Brain microvascular endothelial cell (primary cell): ENCODE measurements at regions not wholly inside any gene's neighbourhood (a gene's known extent, or its start where the extent isn't known, plus 50 kb on each side); places are given as distances from the start of the nearest gene placed in this dataset.
A peak's percentile ranks its signal among the peaks of the same experiment; 100 is the strongest.

ENCODE experiments used
- DNase-seq: peaks from one replicate; pipeline ENCODE4 v3.0.0-alpha.2; 2020
- H3K27ac ChIP-seq: fragments of 250-450 bp; sonication (Bioruptor Pico); 2 replicates; pipeline ENCODE4 v1.5.1; 2020; ENCODE audit warnings: mild to moderate bottlenecking, moderate library complexity
- H3K27me3 ChIP-seq: fragments of 250-450 bp; sonication (Bioruptor Pico); replicated peaks from 2 replicates; pipeline ENCODE4 v1.5.1; 2020; ENCODE audit warnings: mild to moderate bottlenecking
- H3K36me3 ChIP-seq: fragments of 250-450 bp; sonication (Bioruptor Pico); replicated peaks from 2 replicates; pipeline ENCODE4 v1.5.1; 2020; ENCODE audit warnings: mild to moderate bottlenecking
- H3K4me3 ChIP-seq: 2 replicates; pipeline ENCODE4 v1.5.1; 2011; ENCODE audit warnings: low read depth, mild to moderate bottlenecking, control low read depth, low read length, moderate library complexity
- CTCF ChIP-seq: IDR thresholded peaks from 2 replicates; pipeline ENCODE4 v1.5.1; 2011; ENCODE audit warnings: low read depth, mild to moderate bottlenecking, moderate library complexity, low read length, control low read depth, inconsistent platforms; ENCODE audit errors: missing control alignments
- in situ Hi-C: cut with HindIII; loops from 2 replicates; pipeline ENCODE4 v1.10.0; 2017; ENCODE audit warnings: low sequenced_read_pairs, low pct_ligation_motif_present

DNA sequence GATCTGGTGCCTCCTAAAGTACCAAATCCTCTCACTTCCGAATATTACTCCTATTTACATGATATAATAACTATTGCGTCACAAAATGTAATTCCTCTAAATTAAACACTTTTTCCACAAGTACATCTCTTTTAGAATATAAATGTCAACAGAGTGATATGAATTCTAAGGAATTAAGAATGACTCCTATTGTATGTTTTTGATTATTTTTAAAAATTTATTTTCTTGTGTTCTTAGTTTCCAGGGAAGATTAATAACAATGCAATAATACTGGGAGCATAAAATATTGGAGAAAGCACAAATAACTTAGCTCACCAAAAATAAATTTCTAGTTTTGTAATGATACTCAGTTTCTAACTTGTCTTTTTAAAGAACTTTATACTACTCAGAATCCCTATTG is 184.9 kb downstream of the PCDH18 start:
- DNase-seq = no peak
- no peak overlapping the region for H3K27ac ChIP-seq
- H3K27me3 ChIP-seq = no peaks in the 10 kb centered on the region
- TF ChIP-seq CTCF = no peak
- no peaks in the 10 kb centered on the region for H3K36me3 ChIP-seq
- H3K4me3 ChIP-seq = no peak overlapping the region
- in situ Hi-C loops = no loop called here

DNA sequence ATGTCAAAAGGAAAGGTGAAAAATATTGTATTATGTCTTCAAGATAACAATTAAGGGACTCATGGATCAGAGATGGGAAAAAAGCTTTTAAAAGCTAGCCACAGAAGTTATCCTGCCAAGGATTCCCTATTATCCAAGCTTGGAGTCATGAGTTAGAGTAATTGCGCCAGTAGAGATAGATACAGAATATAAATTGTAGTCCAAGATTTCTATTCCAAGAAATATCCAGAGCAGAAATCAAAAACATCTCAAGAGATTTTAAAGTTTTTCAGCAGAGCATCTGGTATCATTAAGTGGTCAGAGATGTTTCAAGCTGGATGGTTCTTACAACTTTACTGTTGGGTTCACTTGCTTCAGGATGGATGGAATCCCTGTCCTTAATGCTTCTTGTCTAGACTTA is 186.7 kb downstream of the PCDH18 start:
- H3K36me3 ChIP-seq = no peaks in the 10 kb centered on the region

GRCh38 chr4:137343221-137343620 is 189.1 kb downstream of the PCDH18 start:
- Histone ChIP-seq H3K27me3 (no peaks in the 10 kb centered on the region), H3K4me3 (no peak overlapping the region), H3K27ac (no peak overlapping the region), H3K36me3 (no peaks in the 10 kb centered on the region)
- peak; percentile 12 for DNase-seq
- in situ Hi-C loops = no loop called here
- TF ChIP-seq CTCF = no peak

More for the DNA sequence above, 186.7 kb downstream of the PCDH18 start:
- in situ Hi-C loops = no loop called here
- Histone ChIP-seq H3K27me3 (no peaks in the 10 kb centered on the region), H3K27ac (no peak overlapping the region), H3K4me3 (no peak overlapping the region)
- TF ChIP-seq CTCF = no peak
- DNase-seq = no peak

DNA sequence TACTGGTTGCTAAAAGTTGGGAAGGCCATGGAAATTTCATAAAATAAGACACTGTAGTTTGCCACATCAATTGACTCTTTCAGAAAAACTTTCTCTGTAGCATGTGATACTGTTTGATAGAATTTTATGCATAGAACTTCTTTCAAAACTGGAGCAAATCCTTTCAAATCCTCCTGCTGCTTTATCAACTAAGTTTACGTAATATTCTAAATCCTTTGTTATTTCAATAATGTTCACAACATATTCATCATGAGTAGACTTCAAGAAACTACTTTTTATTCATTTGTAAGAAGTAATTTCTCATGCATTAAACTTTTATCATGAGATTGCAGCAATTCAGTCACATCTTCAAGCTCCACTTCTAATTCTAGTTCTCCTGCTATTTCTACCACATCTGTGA is 199.3 kb downstream of the PCDH18 start:
- in situ Hi-C loops = no loop called here
- TF ChIP-seq CTCF = no peak

GRCh38 chr4:137312257-137312656 is 220.0 kb downstream of the PCDH18 start:
- H3K27me3 ChIP-seq = no peaks in the 10 kb centered on the region
- peak; percentile 53 for DNase-seq
- H3K4me3 ChIP-seq = no peak overlapping the region
- no peaks in the 10 kb centered on the region for H3K36me3 ChIP-seq
- no peak overlapping the region for H3K27ac ChIP-seq
- in situ Hi-C loops = no loop called here
- no peak for TF ChIP-seq CTCF

More for the DNA sequence above, 199.3 kb downstream of the PCDH18 start:
- Histone ChIP-seq H3K36me3 (no peaks in the 10 kb centered on the region), H3K4me3 (no peak overlapping the region), H3K27me3 (no peaks in the 10 kb centered on the region), H3K27ac (no peak overlapping the region)
- DNase-seq = no peak

DNA sequence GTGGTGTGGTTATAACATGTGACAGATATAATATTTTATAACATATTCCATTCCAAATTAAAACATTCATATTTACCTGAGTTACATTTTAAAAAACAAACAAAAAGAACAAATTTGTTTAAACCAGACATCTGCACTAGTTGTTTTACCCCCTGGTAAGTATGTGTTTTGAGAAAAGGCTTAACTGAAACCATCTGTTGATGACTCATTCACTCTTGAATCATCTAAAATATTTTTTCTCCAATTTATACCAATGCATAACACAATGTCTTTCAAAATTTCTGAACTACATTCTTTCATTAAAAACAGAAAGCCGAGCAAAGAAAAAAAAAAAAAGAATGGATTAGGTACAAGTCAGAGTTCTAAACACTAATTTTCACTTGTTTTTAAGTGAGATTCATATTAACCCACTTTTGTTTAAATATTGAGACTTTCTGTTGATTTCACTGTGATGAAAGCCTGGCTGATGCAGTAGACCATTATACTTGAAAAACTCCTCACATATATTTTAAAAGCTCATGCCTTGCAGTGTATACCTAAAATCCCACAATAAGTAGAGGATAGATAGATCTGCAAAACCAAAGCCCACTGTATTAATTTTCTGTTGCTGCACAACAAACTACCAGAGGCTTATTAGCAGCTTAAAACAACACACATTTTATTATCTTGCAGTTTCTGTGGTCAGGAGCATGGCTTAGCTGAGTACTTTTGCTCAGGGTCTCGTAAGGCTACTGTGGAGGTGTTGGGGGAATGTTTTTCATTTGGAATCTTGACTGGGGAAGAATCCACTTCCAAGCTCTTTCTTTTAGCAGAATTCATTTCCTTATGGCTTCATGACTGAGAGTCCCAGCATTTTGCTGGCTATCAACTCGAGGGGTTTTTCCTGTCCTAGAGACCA is 221.5 kb downstream of the PCDH18 start:
- no peak for TF ChIP-seq CTCF
- Histone ChIP-seq H3K27ac (peak overlapping the region; percentile 75), H3K36me3 (no peaks in the 10 kb centered on the region), H3K4me3 (no peak overlapping the region), H3K27me3 (no peaks in the 10 kb centered on the region)
- in situ Hi-C loops = no loop called here
- peak; percentile 45 for DNase-seq
